H1 (cell line): ENCODE measurements at regions not wholly inside any gene's neighbourhood (a gene's known extent, or its start where the extent isn't known, plus 50 kb on each side); places are given as distances from the start of the nearest gene placed in this dataset.

Experiments used
- CTCF ChIA-PET: fragments of 300-600 bp; sonication (Branson Sonifier 250); formaldehyde crosslinking; loops from one replicate; lab custom pipeline; 2021; ENCODE audit not compliant: partially characterized antibody; lab: Charles Lee
- POLR2A ChIA-PET: fragments of 300-600 bp; sonication (Branson Sonifier 250); formaldehyde crosslinking; loops from one replicate; lab custom pipeline; 2021; ENCODE audit warnings: inconsistent platforms; ENCODE audit not compliant: partially characterized antibody; lab: Charles Lee
- DNase-seq, 2 experiments: peaks; one replicate each; pipeline versions ENCODE4 v3.0.0 to v3.0.0-alpha.2; 2010 to 2022; ENCODE audit warnings: low spot score in 2 of 2, low read depth in 1 of 2, mixed read lengths in 1 of 2
- FAIRE-seq: peaks from 2 replicates; lab custom pipeline; 2011; peaks lifted over from hg19 to GRCh38; lab: Jason Lieb, UNC
- H2AFZ ChIP-seq: 2 replicates; pipeline ENCODE4 v1.8.1; 2012; ENCODE audit warnings: low read length, inconsistent platforms
- H2AK5ac ChIP-seq: 2 replicates; pipeline ENCODE4 v1.6.1; 2013; ENCODE audit warnings: low read depth, low read length
- H2BK120ac ChIP-seq: replicated peaks from 2 replicates; pipeline ENCODE3; 2013; ENCODE audit warnings: low read depth, low read length, inconsistent platforms
- H2BK12ac ChIP-seq: 2 replicates; pipeline ENCODE4 v1.6.1; 2013; ENCODE audit warnings: low read depth, low read length
- H2BK15ac ChIP-seq: 2 replicates; pipeline ENCODE4 v1.6.1; 2013; ENCODE audit warnings: low read length
- H2BK20ac ChIP-seq: 2 replicates; pipeline ENCODE4 v1.6.1; 2013; ENCODE audit warnings: low read length
- H2BK5ac ChIP-seq: 2 replicates; pipeline ENCODE4 v1.6.1; 2013; ENCODE audit warnings: low read depth, low read length
- H3K14ac ChIP-seq: 2 replicates; pipeline ENCODE4 v1.6.1; 2013; ENCODE audit warnings: inconsistent platforms; ENCODE audit not compliant: insufficient read length
- H3K18ac ChIP-seq: 2 replicates; pipeline ENCODE4 v1.6.1; 2013; ENCODE audit warnings: low read length; ENCODE audit errors: extremely low read depth
- H3K23ac ChIP-seq: 2 replicates; pipeline ENCODE4 v1.6.1; 2013; ENCODE audit warnings: inconsistent platforms; ENCODE audit not compliant: insufficient read length
- H3K23me2 ChIP-seq: 2 replicates; pipeline ENCODE4 v1.6.1; 2013; ENCODE audit warnings: low read depth, low read length
- H3K27ac ChIP-seq: 2 replicates; pipeline ENCODE4 v1.6.1; 2011; ENCODE audit warnings: low read depth, low read length, inconsistent platforms
- H3K27me3 ChIP-seq, 4 experiments: replicated peaks in 1 of 4; 1 replicate in 1 of 4; 2 replicates in 3 of 4; pipeline versions ENCODE4 v1.6.1 to v1.8.1; 2011 to 2013; ENCODE audit warnings: low read length in 3 of 4, mild to moderate bottlenecking in 3 of 4, inconsistent platforms in 2 of 4, mixed read lengths in 2 of 4, moderate library complexity in 1 of 4; ENCODE audit not compliant: control insufficient read depth in 3 of 4, insufficient read depth in 3 of 4; ENCODE audit errors: extremely low read depth in 1 of 4
- H3K36me3 ChIP-seq, 4 experiments: 2 replicates each; pipeline versions ENCODE4 v1.6.1 to v1.8.1; 2011 to 2013; ENCODE audit warnings: mild to moderate bottlenecking in 4 of 4, low read length in 3 of 4, moderate library complexity in 2 of 4, control low read depth in 1 of 4, inconsistent platforms in 1 of 4; ENCODE audit not compliant: insufficient read depth in 4 of 4, control insufficient read depth in 2 of 4
- H3K4ac ChIP-seq: replicated peaks from 2 replicates; pipeline ENCODE3; 2013; ENCODE audit warnings: low read length, low read depth, mixed read lengths, inconsistent platforms; ENCODE audit not compliant: insufficient read length
- H3K4me1 ChIP-seq, 4 experiments: replicated peaks in 1 of 4; 1 replicate in 1 of 4; 2 replicates in 3 of 4; pipeline versions ENCODE4 v1.6.1 to v1.8.1; 2011 to 2013; ENCODE audit warnings: low read length in 3 of 4, inconsistent platforms in 2 of 4, mixed read lengths in 1 of 4; ENCODE audit not compliant: insufficient read depth in 4 of 4, control insufficient read depth in 3 of 4
- H3K4me2 ChIP-seq, 2 experiments: 2 replicates each; pipeline versions ENCODE4 v1.6.1 to v1.8.1; 2011 to 2013; ENCODE audit warnings: low read depth in 2 of 2, low read length in 2 of 2, control low read depth in 1 of 2, inconsistent platforms in 1 of 2, mild to moderate bottlenecking in 1 of 2; ENCODE audit not compliant: insufficient read depth in 1 of 2
- H3K4me3 ChIP-seq, 4 experiments: fragments of 200-600, 300-600 bp in 1 of 4; sonication (generic), shearing (Covaris generic), sonication (Bioruptor Twin) in 1 of 4; 2 replicates each; pipeline versions ENCODE4 v1.5.1 to v1.8.1; 2011 to 2016; ENCODE audit warnings: low read length in 4 of 4, low read depth in 3 of 4, control low read depth in 2 of 4, inconsistent platforms in 2 of 4, mild to moderate bottlenecking in 2 of 4, mixed read lengths in 1 of 4, moderate library complexity in 1 of 4; ENCODE audit not compliant: insufficient read depth in 2 of 4; ENCODE audit errors: extremely low read depth in 1 of 4
- H3K56ac ChIP-seq: replicated peaks from 2 replicates; pipeline ENCODE3; 2013; ENCODE audit warnings: low read depth, mild to moderate bottlenecking, mixed read lengths, low read length, inconsistent platforms; ENCODE audit not compliant: insufficient read length
- H3K79me1 ChIP-seq: 2 replicates; pipeline ENCODE4 v1.6.1; 2013; ENCODE audit warnings: low read depth, low read length, control low read depth
- H3K79me2 ChIP-seq, 2 experiments: 2 replicates each; pipeline versions ENCODE4 v1.6.1 to v1.8.1; 2012 to 2013; ENCODE audit warnings: low read length in 2 of 2, mild to moderate bottlenecking in 2 of 2, inconsistent platforms in 1 of 2; ENCODE audit not compliant: insufficient read depth in 2 of 2, control insufficient read depth in 1 of 2
- H3K9ac ChIP-seq, 4 experiments: replicated peaks in 1 of 4; 1 replicate in 1 of 4; 2 replicates in 3 of 4; pipeline versions ENCODE4 v1.6.1 to v1.8.1; 2011 to 2013; ENCODE audit warnings: low read depth in 3 of 4, low read length in 3 of 4, control low read depth in 2 of 4, mild to moderate bottlenecking in 2 of 4, moderate library complexity in 2 of 4, inconsistent platforms in 1 of 4; ENCODE audit errors: extremely low read depth in 1 of 4
- H3K9me3 ChIP-seq, 2 experiments: 2 replicates each; pipeline versions ENCODE4 v1.6.1 to v1.8.1; 2012 to 2013; ENCODE audit warnings: mild to moderate bottlenecking in 2 of 2, moderate library complexity in 2 of 2, control low read depth in 1 of 2, inconsistent platforms in 1 of 2, low read depth in 1 of 2, low read length in 1 of 2, mixed read lengths in 1 of 2; ENCODE audit not compliant: insufficient read depth in 2 of 2
- H4K20me1 ChIP-seq, 2 experiments: replicated peaks in 1 of 2; 2 replicates each; pipeline versions ENCODE3 to v1.8.1; 2011 to 2013; ENCODE audit warnings: inconsistent platforms in 2 of 2, low read length in 2 of 2, mild to moderate bottlenecking in 1 of 2; ENCODE audit not compliant: insufficient read depth in 2 of 2, control insufficient read depth in 1 of 2
- H4K5ac ChIP-seq: 2 replicates; pipeline ENCODE4 v1.6.1; 2013; ENCODE audit warnings: low read length, low read depth, mixed read lengths, inconsistent platforms; ENCODE audit not compliant: insufficient read length
- H4K8ac ChIP-seq: 2 replicates; pipeline ENCODE4 v1.8.0; 2013; ENCODE audit warnings: mild to moderate bottlenecking, moderate library complexity, low read length, inconsistent platforms; ENCODE audit not compliant: insufficient read depth; ENCODE audit errors: extremely low read depth
- H4K91ac ChIP-seq: replicated peaks from 2 replicates; pipeline ENCODE3; 2013; ENCODE audit warnings: low read length, mixed read lengths, inconsistent platforms; ENCODE audit not compliant: insufficient read length
- ATF2 ChIP-seq: IDR thresholded peaks from 2 replicates; pipeline ENCODE4 v1.6.1; 2012; ENCODE audit warnings: low read length, inconsistent platforms
- CBX5 ChIP-seq: fragments of 300-800, 300-1000 bp; sonication (generic); IDR thresholded peaks from 2 replicates; pipeline ENCODE4 v1.7.1; 2016; ENCODE audit warnings: antibody characterized with exemption, low read length, low read depth
- EZH2 ChIP-seq: fragments of 200-600 bp; sonication (generic); IDR thresholded peaks from 2 replicates; pipeline ENCODE4 v1.7.1; 2012; ENCODE audit warnings: low read depth, mild to moderate bottlenecking, moderate library complexity, low read length, inconsistent platforms; ENCODE audit not compliant: severe bottlenecking
- NANOG ChIP-seq: IDR thresholded peaks from 2 replicates; pipeline ENCODE4 v1.6.1; 2011; ENCODE audit warnings: low read length, low read depth, mild to moderate bottlenecking, inconsistent platforms; ENCODE audit not compliant: insufficient read depth, poor library complexity, severe bottlenecking
- POLR2AphosphoS5 ChIP-seq: IDR thresholded peaks from 2 replicates; pipeline ENCODE4 v1.6.1; 2011; ENCODE audit warnings: low read depth, low read length
- RAD21 ChIP-seq, 2 experiments: IDR thresholded peaks in 1 of 2; conservative IDR thresholded peaks in 1 of 2; 2 replicates each; pipeline ENCODE4 v1.6.1; 2011; ENCODE audit warnings: low read depth in 2 of 2, low read length in 2 of 2, improper control_type of control experiment in 1 of 2, inconsistent platforms in 1 of 2, mild to moderate bottlenecking in 1 of 2, moderate library complexity in 1 of 2
- SIN3A ChIP-seq, 2 experiments: IDR thresholded peaks in 1 of 2; conservative IDR thresholded peaks in 1 of 2; 2 replicates each; pipeline ENCODE4 v1.6.1; 2011 to 2012; ENCODE audit warnings: low read length in 2 of 2, improper control_type of control experiment in 1 of 2, low read depth in 1 of 2, mild to moderate bottlenecking in 1 of 2
- USF2 ChIP-seq: IDR thresholded peaks from 2 replicates; pipeline ENCODE4 v1.6.1; 2011; ENCODE audit warnings: low read length, improper control_type of control experiment
- WGBS, 2 experiments: shearing (Covaris generic) in 1 of 2; methylation state at CpG; one replicate each; pipeline versions ENCODE4 v1.1.6 to v1.1.7; 2013 to 2015; ENCODE audit warnings: low lambda C conversion rate in 2 of 2, mixed read lengths in 2 of 2, inconsistent platforms in 1 of 2, low coverage in 1 of 2, missing lambda C conversion rate in 1 of 2; ENCODE audit not compliant: insufficient replicate concordance in 2 of 2, insufficient coverage in 1 of 2, insufficient read length in 1 of 2; ENCODE audit errors: extremely low coverage in 1 of 2, missing lambda C conversion rate in 1 of 2; 5-methylcytosine and 5-hydroxymethylcytosine counted together

- FAIRE-seq (peak; percentile 95), DNase-seq (peak in 1 of 2 experiments; percentile 67)
- no peak overlapping the region for H4K5ac ChIP-seq
- H3K9ac ChIP-seq = no peak overlapping the region
- no peak overlapping the region for H2BK20ac ChIP-seq
- H3K14ac ChIP-seq = no peak overlapping the region
- no peak overlapping the region for H3K56ac ChIP-seq
- no peak overlapping the region for H2BK5ac ChIP-seq
- H3K27me3 ChIP-seq = no peaks in the 10 kb centered on the region
- H3K4me2 ChIP-seq = no peak overlapping the region
- no peak overlapping the region for H3K4ac ChIP-seq
- no peaks in the 10 kb centered on the region for H3K9me3 ChIP-seq
- H3K18ac ChIP-seq = no peak overlapping the region
- no peak overlapping the region for H2BK120ac ChIP-seq
- H2AK5ac ChIP-seq = no peak overlapping the region
- no peaks in the 10 kb centered on the region for H3K23me2 ChIP-seq
- no peak overlapping the region for H3K27ac ChIP-seq
- H3K4me1 ChIP-seq = peaks cover 2 to 13% (median 9%) of the 10 kb centered on the region in 4 experiments; a peak in 5 of 7 replicates
- no peaks in the 10 kb centered on the region for H4K20me1 ChIP-seq
- CTCF ChIA-PET = interaction anchor here (0.5 to 8.6 kb wide), 93 partner anchors 8 to 1236 kb away, joined by 3 to 83 read pairs (median 4); partner anchors contain the start of gene RNASET2
- no peaks in the 10 kb centered on the region for H3K36me3 ChIP-seq
- no peak overlapping the region for H3K23ac ChIP-seq
- H2BK15ac ChIP-seq = peak overlapping the region; percentile 6; the same call in 1 of the 2 replicates
- 57% methylated on average over 24 of the region's 24 CpGs; no CpG with 5 or more reads in 1 of the 2 experiments for WGBS, 2 experiments
- H3K4me3 ChIP-seq = no peak overlapping the region
- POLR2A ChIA-PET = interaction anchor here (1.7 kb wide), 1 partner anchor 224 kb away, joined by 3 read pairs; no protein-coding TSS in a partner anchor
- no peaks in the 10 kb centered on the region; the same call in 1 of the 2 replicates for H3K79me1 ChIP-seq
- H4K8ac ChIP-seq = no peak overlapping the region
- H4K91ac ChIP-seq = no peak overlapping the region
- no peaks in the 10 kb centered on the region for H3K79me2 ChIP-seq
- no peak overlapping the region; the same call in 1 of the 2 replicates for H2AFZ ChIP-seq
- no peak overlapping the region for H2BK12ac ChIP-seq
- TF ChIP-seq USF2 (no peak), RAD21 (IDR thresholded peaks at IDR 0.05 in 1 of 2, conservative IDR thresholded peaks at IDR 0.05 in 1 of 2; ENCODE audit: low read depth in 2 of 2, low read length in 2 of 2) (peak; percentile 90 to 91), ATF2 (no peak), EZH2 (no peak), SIN3A (conservative IDR thresholded peaks at IDR 0.05 in 1 of 2, IDR thresholded peaks at IDR 0.05 in 1 of 2; ENCODE audit: low read depth in 1 of 2, low read length in 2 of 2) (no peak; a peak in 1 of 4 replicates), POLR2AphosphoS5 (no peak), CBX5 (no peak), NANOG (no peak)
These were observed 148.3 kb upstream of the RPS6KA2 start for GRCh38 chr6:166775180-166775922.
